HG03066 (cell line): ENCODE measurements at regions not wholly inside any gene's neighbourhood (a gene's known extent, or its start where the extent isn't known, plus 50 kb on each side); places are given as distances from the start of the nearest gene placed in this dataset.

Experiments
- ATAC-seq: cut with Tn5 transposase; IDR thresholded peaks from one replicate; pipeline ENCODE4 v1.9.1; 2021; ENCODE audit warnings: low read depth; ENCODE audit not compliant: unreplicated experiment

DNA sequence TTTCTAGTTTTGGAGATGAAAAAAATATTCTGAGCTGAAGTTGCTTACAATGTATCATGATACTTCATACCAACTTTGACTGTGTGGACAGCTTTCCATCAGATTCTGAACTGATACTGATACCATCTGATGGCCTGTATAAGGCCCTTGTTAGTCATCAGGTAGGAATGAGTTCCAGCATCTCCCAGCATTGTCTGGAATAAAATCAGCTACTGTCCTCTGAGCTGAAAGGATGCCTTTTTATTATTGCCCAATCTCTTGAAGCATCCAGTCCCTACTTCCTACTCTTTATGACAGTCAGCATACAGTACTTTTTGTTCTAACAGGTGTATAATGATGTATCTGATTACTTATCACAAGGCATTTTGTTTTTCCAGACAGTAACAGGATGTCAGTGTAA lies 70.6 kb upstream of the EYA4 start:
- ATAC-seq: no peak

DNA sequence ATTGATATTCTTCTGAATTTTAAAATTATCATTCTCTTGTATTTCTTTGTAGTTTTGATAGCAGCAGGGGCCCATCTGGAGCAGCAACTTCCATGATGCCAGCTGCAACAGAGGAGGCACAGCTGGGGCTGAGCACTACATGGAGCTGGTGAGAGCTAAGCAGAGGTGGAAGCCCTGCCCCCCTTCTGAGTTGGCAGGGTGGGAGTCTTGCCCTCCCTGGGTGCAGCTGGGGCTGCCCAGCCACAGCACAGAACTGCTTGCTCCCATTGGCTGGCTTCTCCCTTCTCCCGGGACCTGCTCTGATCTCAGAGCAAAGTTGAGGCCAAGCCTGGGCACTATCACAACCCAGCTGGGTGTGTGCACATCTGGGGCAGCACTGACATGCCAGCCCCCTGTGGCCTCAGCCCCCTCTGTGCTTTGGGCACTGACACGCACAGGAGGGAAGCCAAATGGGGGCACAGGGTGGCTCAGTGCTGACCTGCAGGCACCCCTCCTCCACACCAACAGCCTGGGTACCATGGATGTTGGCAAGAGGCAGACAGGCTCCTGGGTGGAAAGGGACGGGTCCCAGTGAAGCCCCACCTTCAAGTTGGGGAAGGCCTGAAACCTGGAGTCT lies 69.1 kb upstream of the EYA4 start:
- no peak for ATAC-seq

DNA sequence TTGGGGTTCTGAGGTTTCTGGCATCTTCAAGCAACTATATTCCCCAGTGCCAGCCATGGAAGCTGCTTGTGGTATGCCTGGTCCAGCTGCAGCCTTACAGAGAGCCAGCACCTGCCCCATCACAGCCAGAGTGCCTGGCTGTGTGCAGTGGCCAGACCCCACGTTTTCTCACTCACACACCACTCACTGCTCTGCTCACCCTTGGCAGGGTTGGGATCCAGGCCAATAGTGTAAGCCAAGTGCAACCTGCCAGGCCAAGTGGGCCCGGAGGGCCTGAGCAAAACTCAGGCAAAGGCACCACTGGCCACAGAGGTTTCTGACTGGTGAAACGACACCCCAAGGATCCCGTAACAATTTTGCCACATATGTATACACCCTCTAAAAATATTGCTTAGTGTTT lies 67.9 kb upstream of the EYA4 start:
- no peak for ATAC-seq

DNA sequence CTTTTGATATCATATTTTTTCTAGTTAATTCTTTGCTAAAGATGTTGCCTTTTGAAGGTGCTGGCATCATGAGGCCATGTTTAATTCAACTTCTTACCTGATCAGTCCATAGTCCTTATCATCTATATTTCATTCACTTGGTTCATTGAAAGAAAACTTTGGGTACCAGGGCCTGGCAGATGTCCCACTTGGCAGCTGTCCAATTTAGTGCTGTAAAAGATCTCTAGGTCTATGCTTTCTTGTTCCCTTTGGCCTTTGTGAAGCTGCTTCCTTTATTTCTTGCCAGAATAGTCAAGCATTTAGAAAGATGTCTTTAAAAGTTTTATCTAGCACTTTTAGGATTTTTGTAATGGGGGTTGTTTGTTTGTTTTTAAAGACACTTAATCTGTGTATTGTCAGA lies 61.7 kb upstream of the EYA4 start:
- no peak for ATAC-seq

DNA sequence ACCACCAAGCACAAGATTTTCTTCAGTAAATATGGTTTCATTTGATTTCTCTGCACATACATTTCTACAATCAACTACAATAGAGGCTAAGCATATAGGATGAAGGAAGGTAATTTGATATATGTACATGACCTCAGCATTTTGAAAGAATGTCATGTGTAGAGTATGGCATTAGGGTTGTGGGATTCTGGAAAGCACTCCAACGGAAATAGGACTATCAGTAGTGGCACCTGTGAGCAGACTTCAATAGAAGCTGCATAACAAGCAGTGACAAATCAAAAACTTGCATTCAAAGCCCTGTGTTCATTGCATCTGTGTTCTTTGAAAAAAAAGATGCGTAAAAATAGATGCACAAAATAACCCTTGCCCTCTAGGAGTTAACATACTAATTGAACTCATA lies 57.5 kb upstream of the EYA4 start:
- ATAC-seq: no peak

DNA sequence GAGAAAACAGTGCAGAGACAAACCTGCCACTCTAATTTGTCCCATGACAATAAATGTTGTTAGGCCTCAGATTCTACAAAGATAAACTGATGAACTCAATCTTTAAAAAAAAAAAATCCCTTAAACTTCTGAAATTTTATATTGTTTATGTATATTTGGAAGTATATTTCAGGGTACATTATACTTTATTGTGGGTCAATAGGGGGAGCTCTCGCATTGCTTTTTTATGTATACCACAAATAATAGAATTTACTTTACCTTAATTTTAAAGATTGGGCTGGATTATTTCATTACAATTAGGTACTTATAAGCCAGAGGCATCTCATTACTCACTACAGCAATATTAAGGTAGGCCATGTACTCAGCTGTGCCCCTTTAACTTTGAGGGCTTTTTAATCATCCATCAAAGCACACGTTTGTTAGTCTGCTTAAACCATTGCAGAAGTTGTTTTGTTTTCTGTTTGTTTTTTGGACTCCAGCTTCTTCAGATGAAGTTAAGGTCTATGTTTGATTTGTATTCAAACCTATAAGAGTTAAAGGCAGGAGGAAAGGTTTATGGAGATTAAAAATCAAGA lies 56.3 kb upstream of the EYA4 start:
- no peak for ATAC-seq

DNA sequence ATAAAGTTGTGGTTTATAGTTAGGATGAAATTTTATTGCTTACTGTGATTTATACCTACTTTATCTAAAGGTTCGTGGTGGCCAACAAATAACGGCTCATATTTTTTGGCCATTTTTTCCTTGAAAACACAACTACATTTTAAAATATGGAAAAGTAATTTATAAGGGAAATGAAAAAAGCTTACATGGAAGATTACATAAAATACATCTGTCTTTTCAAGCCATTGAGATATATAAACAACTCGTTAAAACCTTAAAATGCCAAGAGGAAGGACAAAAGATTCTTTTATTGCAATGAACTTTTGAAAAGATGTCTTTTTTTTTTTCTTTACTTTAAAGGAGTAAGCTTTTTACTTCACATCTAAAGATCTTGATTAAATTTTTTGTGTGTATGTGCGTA lies 55.4 kb upstream of the EYA4 start:
- ATAC-seq: no peak

DNA sequence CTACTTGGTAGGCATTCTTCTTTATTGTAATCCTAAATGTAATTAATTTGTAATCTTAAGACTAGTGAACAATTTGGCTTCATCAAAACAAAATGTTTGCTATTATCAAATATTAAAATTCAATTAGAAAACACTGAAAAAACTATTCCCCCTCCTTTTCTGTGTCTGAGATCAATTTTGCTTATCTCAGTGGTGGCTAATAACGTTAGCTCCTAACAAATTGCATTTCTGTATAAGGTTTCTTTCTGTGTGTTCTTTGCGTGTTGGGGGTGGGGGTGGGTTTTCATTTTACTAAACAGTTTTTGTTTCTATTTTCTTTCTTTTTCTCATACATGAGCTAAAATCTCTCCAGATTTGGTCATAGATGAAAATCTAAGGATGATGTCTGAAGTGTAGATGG lies 54.0 kb upstream of the EYA4 start:
- ATAC-seq: no peak

DNA sequence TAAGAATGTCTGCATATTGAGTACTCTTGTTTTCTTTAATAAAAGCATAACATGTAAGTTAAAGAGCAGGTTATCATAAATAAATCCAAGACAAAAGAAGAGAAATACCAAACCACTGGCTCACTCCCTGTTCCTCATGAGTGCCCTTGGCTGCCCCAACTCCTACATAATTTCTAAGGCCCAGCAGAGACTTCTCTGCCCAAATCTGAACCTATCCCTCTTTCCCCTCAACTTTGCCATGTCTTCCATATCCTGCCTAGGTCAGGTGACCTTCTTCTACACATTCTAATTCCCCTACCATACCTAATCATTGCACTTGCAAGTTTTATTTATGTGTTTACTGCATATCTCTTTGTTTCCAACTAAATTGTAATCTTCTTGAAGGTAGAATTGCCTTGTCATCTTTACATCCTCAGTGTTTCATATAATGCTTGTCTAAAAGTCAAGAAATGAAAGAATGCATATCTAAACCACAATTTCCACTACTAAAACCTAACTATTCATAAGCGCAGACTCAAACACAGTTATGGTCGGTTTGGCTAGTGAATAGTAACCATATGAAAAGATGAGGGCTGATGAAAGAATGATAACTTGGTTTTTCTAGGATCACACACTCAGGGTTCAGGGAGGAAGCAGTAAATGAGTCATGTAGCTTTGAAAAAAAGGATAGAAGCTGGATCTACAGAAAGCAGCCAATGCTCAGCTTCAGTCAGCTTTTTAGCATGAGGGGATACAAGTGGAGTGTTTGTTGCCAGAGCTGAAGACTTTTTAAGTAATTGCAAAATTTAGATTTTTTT lies 53.3 kb upstream of the EYA4 start:
- ATAC-seq: no peak

DNA sequence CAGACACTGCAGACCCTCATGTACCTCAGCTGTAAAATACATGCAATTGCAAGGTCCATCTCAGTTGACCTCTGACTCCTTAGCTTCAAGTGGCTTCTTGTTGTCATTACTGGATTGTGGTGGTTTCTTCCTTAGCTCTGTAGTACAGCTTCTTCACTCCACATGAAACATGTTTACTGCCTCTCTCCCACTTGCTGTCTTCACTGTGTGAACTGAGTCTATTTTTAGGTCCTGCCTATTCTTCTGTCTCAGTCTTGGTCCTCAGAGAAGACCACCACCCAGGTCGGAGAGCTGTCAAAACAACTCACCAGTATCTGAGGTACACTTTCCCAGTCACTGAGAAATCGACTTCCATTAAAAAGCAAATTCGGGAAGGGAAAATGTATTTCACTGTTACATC lies 50.2 kb upstream of the EYA4 start:
- no peak for ATAC-seq

DNA sequence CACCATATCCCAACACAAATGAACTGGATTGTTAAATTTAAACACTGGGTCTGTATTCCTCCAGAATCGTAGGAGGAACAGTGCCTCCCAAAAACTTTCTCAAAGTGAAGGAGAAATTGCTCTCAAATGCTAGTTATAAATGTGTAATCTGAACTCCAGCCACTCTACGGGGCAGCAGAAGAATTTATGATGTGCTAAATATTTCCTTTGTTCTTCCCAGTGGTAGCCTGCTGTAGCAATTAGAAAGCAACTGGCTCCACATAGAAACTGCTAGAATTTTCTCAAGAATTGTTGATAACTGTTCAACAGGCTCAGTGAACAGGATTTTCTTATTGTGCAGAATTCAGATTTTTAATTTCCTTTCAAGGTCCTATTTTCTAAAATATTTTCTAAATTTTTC lies 49.8 kb upstream of the EYA4 start:
- ATAC-seq: no peak
